A673 (cell line): ENCODE measurements at regions not wholly inside any gene's neighbourhood (a gene's known extent, or its start where the extent isn't known, plus 50 kb on each side); places are given as distances from the start of the nearest gene placed in this dataset.

Experiments
- CTCF ChIP-seq: fragments of 300-800, 200-600 bp; sonication (generic); conservative IDR thresholded peaks from 2 replicates; pipeline ENCODE4 v1.5.1; 2017; ENCODE audit warnings: low read depth, mild to moderate bottlenecking, antibody characterized with exemption, low read length, moderate library complexity, mixed read lengths
- EZH2 ChIP-seq: fragments of 200-600 bp; sonication (generic); IDR thresholded peaks from 2 replicates; pipeline ENCODE4 v1.6.1; 2017; ENCODE audit warnings: borderline replicate concordance, low read depth, mild to moderate bottlenecking, mixed read lengths, antibody characterized with exemption, low read length; ENCODE audit not compliant: poor library complexity, severe bottlenecking

DNA sequence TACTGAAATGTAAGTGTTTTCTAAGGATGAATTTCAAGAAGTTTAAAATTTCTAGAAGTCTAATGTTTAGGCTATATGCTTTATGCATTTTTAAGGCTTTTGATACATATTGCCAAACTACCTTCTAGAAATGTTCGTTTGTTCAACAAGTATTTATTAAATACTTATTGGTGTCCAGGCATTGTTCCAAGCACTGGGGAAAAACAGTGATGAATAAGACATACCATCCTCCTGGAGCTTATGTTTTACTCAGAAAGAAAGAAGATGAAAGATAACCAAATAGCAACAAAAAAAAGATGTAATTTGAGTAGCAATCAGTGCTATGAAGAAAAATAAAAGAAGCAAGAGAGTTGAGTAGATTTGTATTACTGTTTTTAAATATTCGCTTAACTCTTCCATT lies 692.9 kb downstream of the SLC4A3 start:
- no peak for TF ChIP-seq CTCF
- TF ChIP-seq EZH2 = no peak
